HepG2 (cell line): ENCODE measurements at regions not wholly inside any gene's neighbourhood (a gene's known extent, or its start where the extent isn't known, plus 50 kb on each side); places are given as distances from the start of the nearest gene placed in this dataset.

Source experiments
- ATAC-seq: fragments of 200-7000 bp; cut with Tn5 transposase; 3 replicates; pipeline ENCODE4 v1.9.1; 2020; ENCODE audit warnings: mild to moderate bottlenecking, moderate library complexity
- BruUV-seq: library from RNA; stranded (reverse); fragments of 400-500 nt; replicated peaks from 2 replicates; lab custom pipeline; 2021; lab: Mats Ljungman, UMichigan
- CTCF ChIA-PET: fragments of 300-600 bp; formaldehyde crosslinking; extraction: SDS; loops from one replicate; lab custom pipeline; 2021; ENCODE audit warnings: low total read pairs, inconsistent platforms, low intra/inter-chr PET ratio; lab: Yijun Ruan, JAX
- POLR2A ChIA-PET: fragments of 350-600 bp; sonication (Branson Sonifier 250); formaldehyde crosslinking; loops from one replicate; lab custom pipeline; 2020; ENCODE audit warnings: antibody characterized with exemption, inconsistent platforms; lab: Yijun Ruan, JAX
- DNase-seq: peaks from one replicate; pipeline ENCODE4 v3.0.0-alpha.2; 2015; ENCODE audit warnings: low spot score
- FAIRE-seq: peaks from 3 replicates; lab custom pipeline; 2011; peaks lifted over from hg19 to GRCh38; lab: Jason Lieb, UNC
- H2AFZ ChIP-seq: one replicate; pipeline ENCODE4 v1.6.1; 2011; ENCODE audit warnings: low read length, inconsistent platforms
- H3K27ac ChIP-seq: fragments of 300-600 bp; 3 replicates; pipeline ENCODE4 v1.8.0; 2011; ENCODE audit warnings: mixed run types, mild to moderate bottlenecking, mixed read lengths, low read length, inconsistent platforms; ENCODE audit not compliant: insufficient read depth; ENCODE audit errors: extremely low read length
- H3K27me3 ChIP-seq, 2 experiments: fragments of 200-600 bp in 1 of 2; 2 replicates in 1 of 2; 3 replicates in 1 of 2; pipeline versions ENCODE4 v1.6.0 to v1.8.0; 2011; ENCODE audit warnings: low read length in 2 of 2, mild to moderate bottlenecking in 2 of 2, moderate library complexity in 2 of 2, inconsistent platforms in 1 of 2; ENCODE audit not compliant: insufficient read depth in 2 of 2, control insufficient read depth in 1 of 2
- H3K36me3 ChIP-seq, 2 experiments: fragments of 200-600 bp in 1 of 2; replicated peaks in 1 of 2; 2 replicates in 1 of 2; 3 replicates in 1 of 2; pipeline versions ENCODE4 v1.5.1 to v1.8.0; 2011; ENCODE audit warnings: low read length in 2 of 2, inconsistent platforms in 1 of 2; ENCODE audit not compliant: insufficient read depth in 2 of 2, control insufficient read depth in 1 of 2
- H3K4me1 ChIP-seq: 2 replicates; pipeline ENCODE4 v1.5.1; 2012; ENCODE audit warnings: low read length, inconsistent platforms; ENCODE audit not compliant: insufficient read depth
- H3K4me2 ChIP-seq: 2 replicates; pipeline ENCODE4 v1.6.0; 2011; ENCODE audit warnings: low read depth, low read length, inconsistent platforms
- H3K4me3 ChIP-seq, 3 experiments: fragments of 200-600 bp in 1 of 3; sonication (generic), shearing (Covaris generic) in 1 of 3; replicated peaks in 1 of 3; 2 replicates each; pipeline ENCODE4 v1.5.1; 2011 to 2016; ENCODE audit warnings: low read length in 3 of 3, inconsistent platforms in 2 of 3, low read depth in 2 of 3, mild to moderate bottlenecking in 2 of 3, control low read depth in 1 of 3, mixed read lengths in 1 of 3; ENCODE audit not compliant: insufficient read depth in 1 of 3
- H3K79me2 ChIP-seq: one replicate; pipeline ENCODE4 v1.6.1; 2011; ENCODE audit warnings: low read length, inconsistent platforms; ENCODE audit not compliant: insufficient read depth
- H3K9ac ChIP-seq: 2 replicates; pipeline ENCODE4 v1.6.0; 2011; ENCODE audit warnings: mild to moderate bottlenecking, low read depth, low read length, inconsistent platforms; ENCODE audit not compliant: insufficient read depth
- H3K9me3 ChIP-seq: 2 replicates; pipeline ENCODE4 v1.5.1; 2012; ENCODE audit warnings: mild to moderate bottlenecking, low read length
- H4K20me1 ChIP-seq: 2 replicates; pipeline ENCODE4 v1.6.0; 2011; ENCODE audit warnings: inconsistent platforms, mild to moderate bottlenecking, low read length, moderate library complexity; ENCODE audit not compliant: insufficient read depth
- FLYWCH1 ChIP-seq: sonication (generic); formaldehyde crosslinking; IDR thresholded peaks from 2 replicates; pipeline ENCODE4 v1.8.1; 2023; ENCODE audit warnings: mild to moderate bottlenecking, missing genetic modification reagents
- FOXJ3 ChIP-seq: sonication (generic); formaldehyde crosslinking; IDR thresholded peaks from 2 replicates; pipeline ENCODE4 v1.4.0; 2020; ENCODE audit warnings: missing genetic modification reagents, mild to moderate bottlenecking, borderline replicate concordance
- HMG20B ChIP-seq: conservative IDR thresholded peaks from 2 replicates; pipeline ENCODE4 v1.6.1; 2016; ENCODE audit warnings: missing genetic modification reagents, missing compliant biosample characterization
- KLF12 ChIP-seq: sonication (generic); formaldehyde crosslinking; IDR thresholded peaks from 2 replicates; pipeline ENCODE4 v1.4.0; 2020; ENCODE audit warnings: missing genetic modification reagents, borderline replicate concordance
- MIXL1 ChIP-seq: IDR thresholded peaks from 2 replicates; pipeline ENCODE4 v1.6.1; 2016
- NAIF1 ChIP-seq: sonication (generic); formaldehyde crosslinking; IDR thresholded peaks from 2 replicates; pipeline ENCODE4 v1.5.0; 2020; ENCODE audit warnings: mild to moderate bottlenecking, missing genetic modification reagents, borderline replicate concordance
- NFE2 ChIP-seq: sonication (generic); formaldehyde crosslinking; IDR thresholded peaks from 2 replicates; pipeline ENCODE4 v1.4.0; 2020; ENCODE audit warnings: missing genetic modification reagents
- NONO ChIP-seq, 2 experiments: fragments of 450-650 bp in 1 of 2; sonication (generic) in 1 of 2; formaldehyde crosslinking in 1 of 2; IDR thresholded peaks in 1 of 2; conservative IDR thresholded peaks in 1 of 2; 2 replicates each; pipeline versions ENCODE4 v1.6.1 to v1.8.0; 2017 to 2022; ENCODE audit warnings: mild to moderate bottlenecking in 1 of 2, missing genetic modification reagents in 1 of 2, moderate library complexity in 1 of 2
- POLR2G ChIP-seq: fragments of 200-400 bp; formaldehyde crosslinking; IDR thresholded peaks from 2 replicates; pipeline ENCODE4 v1.6.1; 2018; ENCODE audit warnings: mild to moderate bottlenecking, low read depth, low read length, moderate library complexity
- REL ChIP-seq: sonication (generic); formaldehyde crosslinking; conservative IDR thresholded peaks from 2 replicates; pipeline ENCODE4 v1.8.0; 2022; ENCODE audit warnings: mild to moderate bottlenecking, missing genetic modification reagents, moderate library complexity
- REPIN1 ChIP-seq: sonication (generic); formaldehyde crosslinking; IDR thresholded peaks from 2 replicates; pipeline ENCODE4 v1.8.0; 2022; ENCODE audit warnings: missing genetic modification reagents, low read depth, mild to moderate bottlenecking, borderline replicate concordance
- ZNF138 ChIP-seq: sonication (generic); formaldehyde crosslinking; IDR thresholded peaks from 2 replicates; pipeline ENCODE4 v1.5.0; 2020; ENCODE audit warnings: mild to moderate bottlenecking, low read depth, missing genetic modification reagents
- ZNF142 ChIP-seq: sonication (generic); formaldehyde crosslinking; IDR thresholded peaks from 2 replicates; pipeline ENCODE4 v1.4.0; 2020; ENCODE audit warnings: missing genetic modification reagents
- ZNF562 ChIP-seq: sonication (generic); formaldehyde crosslinking; IDR thresholded peaks from 2 replicates; pipeline ENCODE4 v1.8.0; 2022; ENCODE audit warnings: missing genetic modification reagents, borderline replicate concordance
- ZNF746 ChIP-seq: sonication (generic); formaldehyde crosslinking; IDR thresholded peaks from 2 replicates; pipeline ENCODE4 v1.8.0; 2022; ENCODE audit warnings: mild to moderate bottlenecking, missing genetic modification reagents
- WGBS: methylation state at CpG from one replicate; pipeline ENCODE4 v1.1.6; 2017; ENCODE audit warnings: low lambda C conversion rate; 5-methylcytosine and 5-hydroxymethylcytosine counted together
- in situ Hi-C: cut with HindIII; loops from 2 replicates; pipeline ENCODE4 v1.10.0; 2017; ENCODE audit warnings: low pct_unique_long_range_greater_than_20kb; ENCODE audit not compliant: extremely low pct_ligation_motif_present
- intact Hi-C: fragments of 100-400 bp; cut with micrococcal nuclease; formaldehyde crosslinking; loops from one replicate; pipeline ENCODE4 v1.10.0; 2022; ENCODE audit not compliant: unreplicated experiment

GRCh38 chr3:56939834-56940233 lies 120.6 kb upstream of the SPATA12 start:
- 94% methylated on average over 1 of the region's 1 CpG for WGBS
- intact Hi-C loops (no loop called here), in situ Hi-C loops (no loop called here)
- Histone ChIP-seq H3K9me3 (no peaks in the 10 kb centered on the region), H3K36me3 (no peaks in the 10 kb centered on the region), H3K9ac (no peak overlapping the region), H2AFZ (no peak overlapping the region), H3K4me2 (no peak overlapping the region), H3K27me3 (no peaks in the 10 kb centered on the region), H3K4me3 (no peak overlapping the region), H3K79me2 (no peaks in the 10 kb centered on the region), H4K20me1 (no peaks in the 10 kb centered on the region), H3K4me1 (no peaks in the 10 kb centered on the region), H3K27ac (no peak overlapping the region)
- ChIA-PET CTCF (no interaction called here), POLR2A (no interaction called here)
- no TSS peak for BruUV-seq
- TF ChIP-seq POLR2G = no peak
- no peak for TF ChIP-seq FLYWCH1 (CRISPR knock-in tag)
- no peak for TF ChIP-seq ZNF562 (CRISPR knock-in tag)
- TF ChIP-seq REPIN1 = no peak
- TF ChIP-seq NAIF1 (CRISPR knock-in tag) = no peak
- no peak for TF ChIP-seq HMG20B (CRISPR knock-in tag)
- TF ChIP-seq FOXJ3 (CRISPR knock-in tag) = no peak
- ATAC-seq (no peak), FAIRE-seq (no peak), DNase-seq (no peak)

DNA sequence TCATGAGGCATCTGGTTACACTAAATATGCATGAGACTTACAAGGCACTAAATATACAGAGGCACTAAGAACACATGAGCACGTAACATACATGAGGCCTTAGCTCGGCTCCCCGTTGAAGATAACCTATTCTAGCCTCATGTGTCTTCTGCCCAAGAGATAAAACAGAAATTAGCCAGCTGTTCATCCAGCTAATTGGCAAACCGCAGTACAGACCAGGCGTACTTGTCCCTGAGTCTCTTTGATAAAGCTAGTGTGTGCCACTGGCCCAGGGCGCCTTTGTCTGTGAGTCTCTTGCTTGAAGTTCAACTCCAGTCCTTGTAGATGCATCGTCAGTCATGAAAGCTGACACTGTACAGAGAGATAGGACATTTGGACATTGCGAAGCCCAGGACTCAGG lies 121.9 kb upstream of the SPATA12 start:
- POLR2A ChIA-PET = no interaction called here
- WGBS = 95% methylated on average over 6 of the region's 8 CpGs
- in situ Hi-C loops (no loop called here), intact Hi-C loops (no loop called here)
- H3K79me2 ChIP-seq = no peaks in the 10 kb centered on the region
- H3K9me3 ChIP-seq = no peaks in the 10 kb centered on the region
- H3K27ac ChIP-seq = no peak overlapping the region
- no peaks in the 10 kb centered on the region for H3K4me1 ChIP-seq
- no peaks in the 10 kb centered on the region for H3K36me3 ChIP-seq
- H3K4me3 ChIP-seq = no peak overlapping the region
- no peaks in the 10 kb centered on the region for H4K20me1 ChIP-seq
- no peak overlapping the region for H2AFZ ChIP-seq
- CTCF ChIA-PET = no interaction called here
- no peak overlapping the region for H3K9ac ChIP-seq
- H3K4me2 ChIP-seq = no peak overlapping the region
- no peak for FAIRE-seq
- no peaks in the 10 kb centered on the region for H3K27me3 ChIP-seq
- DNase-seq = no peak
- ATAC-seq = no peak
- TF ChIP-seq ZNF138 (no peak), MIXL1 (CRISPR knock-in tag) (no peak), NONO (IDR thresholded peaks at IDR 0.05) (no peak), NONO (CRISPR knock-in tag; conservative IDR thresholded peaks at IDR 0.05) (no peak), ZNF746 (CRISPR knock-in tag) (no peak), ZNF142 (CRISPR knock-in tag) (no peak), REL (CRISPR knock-in tag) (no peak), KLF12 (CRISPR knock-in tag) (no peak), NFE2 (CRISPR knock-in tag) (no peak)
- TF ChIP-seq, all 625 proteins: peak for 0
- BruUV-seq = no TSS peak
